ENCODE measurements at regions not wholly inside any gene's neighbourhood (a gene's known extent, or its start where the extent isn't known, plus 50 kb on each side); places are given as distances from the start of the nearest gene placed in this dataset.

DNA sequence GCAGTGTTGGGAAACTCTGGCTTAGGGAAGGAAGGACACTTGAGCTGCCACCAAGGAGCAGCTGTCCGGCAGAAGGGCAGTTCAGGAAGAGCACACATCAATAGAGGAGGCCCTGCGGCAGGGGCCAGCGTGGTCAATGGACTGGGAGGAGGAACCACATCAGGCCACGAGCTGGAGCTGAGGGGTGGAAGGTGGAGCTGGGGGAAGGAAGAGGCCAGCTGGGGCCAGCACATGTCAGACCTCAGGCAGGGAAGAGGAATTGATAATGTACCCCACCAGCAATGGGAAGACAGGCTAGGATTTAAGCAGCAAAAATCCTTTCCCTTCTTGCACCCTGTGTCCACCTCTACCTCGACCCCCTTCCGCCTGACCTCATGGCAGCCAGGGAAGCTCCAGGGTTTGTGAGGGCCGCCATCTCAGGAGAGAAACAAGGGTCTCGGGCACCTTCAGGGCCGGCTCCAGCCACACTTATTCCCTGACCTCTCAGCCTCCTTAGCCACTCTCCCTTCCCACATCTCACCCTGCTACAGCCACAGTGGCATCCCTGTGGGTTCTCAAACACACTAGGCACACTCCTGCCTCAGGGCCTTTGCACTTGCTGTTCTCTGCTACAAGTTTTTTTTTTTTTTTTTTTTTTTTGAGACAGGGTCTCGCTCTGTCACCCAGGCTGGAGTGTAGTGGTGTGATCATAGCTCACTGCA lies 157.8 kb upstream of the GRK3 start:
- TF ChIP-seq, protein P1, sequence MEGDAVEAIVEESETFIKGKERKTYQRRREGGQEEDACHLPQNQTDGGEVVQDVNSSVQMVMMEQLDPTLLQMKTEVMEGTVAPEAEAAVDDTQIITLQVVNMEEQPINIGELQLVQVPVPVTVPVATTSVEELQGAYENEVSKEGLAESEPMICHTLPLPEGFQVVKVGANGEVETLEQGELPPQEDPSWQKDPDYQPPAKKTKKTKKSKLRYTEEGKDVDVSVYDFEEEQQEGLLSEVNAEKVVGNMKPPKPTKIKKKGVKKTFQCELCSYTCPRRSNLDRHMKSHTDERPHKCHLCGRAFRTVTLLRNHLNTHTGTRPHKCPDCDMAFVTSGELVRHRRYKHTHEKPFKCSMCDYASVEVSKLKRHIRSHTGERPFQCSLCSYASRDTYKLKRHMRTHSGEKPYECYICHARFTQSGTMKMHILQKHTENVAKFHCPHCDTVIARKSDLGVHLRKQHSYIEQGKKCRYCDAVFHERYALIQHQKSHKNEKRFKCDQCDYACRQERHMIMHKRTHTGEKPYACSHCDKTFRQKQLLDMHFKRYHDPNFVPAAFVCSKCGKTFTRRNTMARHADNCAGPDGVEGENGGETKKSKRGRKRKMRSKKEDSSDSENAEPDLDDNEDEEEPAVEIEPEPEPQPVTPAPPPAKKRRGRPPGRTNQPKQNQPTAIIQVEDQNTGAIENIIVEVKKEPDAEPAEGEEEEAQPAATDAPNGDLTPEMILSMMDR (conservative IDR thresholded peaks at IDR 0.05; ENCODE audit: low read depth, low read length): no peak
- no peak for TF ChIP-seq EZH2 (IDR thresholded peaks at IDR 0.05; ENCODE audit: low read length, unreplicated experiment)
- TF ChIP-seq EZH2phosphoT487 (IDR thresholded peaks at IDR 0.05; ENCODE audit: borderline replicate concordance, low read length): no peak

Data from PC-3 (cell line).